ENCODE measurements at regions not wholly inside any gene's neighbourhood (a gene's known extent, or its start where the extent isn't known, plus 50 kb on each side); places are given as distances from the start of the nearest gene placed in this dataset.

DNA sequence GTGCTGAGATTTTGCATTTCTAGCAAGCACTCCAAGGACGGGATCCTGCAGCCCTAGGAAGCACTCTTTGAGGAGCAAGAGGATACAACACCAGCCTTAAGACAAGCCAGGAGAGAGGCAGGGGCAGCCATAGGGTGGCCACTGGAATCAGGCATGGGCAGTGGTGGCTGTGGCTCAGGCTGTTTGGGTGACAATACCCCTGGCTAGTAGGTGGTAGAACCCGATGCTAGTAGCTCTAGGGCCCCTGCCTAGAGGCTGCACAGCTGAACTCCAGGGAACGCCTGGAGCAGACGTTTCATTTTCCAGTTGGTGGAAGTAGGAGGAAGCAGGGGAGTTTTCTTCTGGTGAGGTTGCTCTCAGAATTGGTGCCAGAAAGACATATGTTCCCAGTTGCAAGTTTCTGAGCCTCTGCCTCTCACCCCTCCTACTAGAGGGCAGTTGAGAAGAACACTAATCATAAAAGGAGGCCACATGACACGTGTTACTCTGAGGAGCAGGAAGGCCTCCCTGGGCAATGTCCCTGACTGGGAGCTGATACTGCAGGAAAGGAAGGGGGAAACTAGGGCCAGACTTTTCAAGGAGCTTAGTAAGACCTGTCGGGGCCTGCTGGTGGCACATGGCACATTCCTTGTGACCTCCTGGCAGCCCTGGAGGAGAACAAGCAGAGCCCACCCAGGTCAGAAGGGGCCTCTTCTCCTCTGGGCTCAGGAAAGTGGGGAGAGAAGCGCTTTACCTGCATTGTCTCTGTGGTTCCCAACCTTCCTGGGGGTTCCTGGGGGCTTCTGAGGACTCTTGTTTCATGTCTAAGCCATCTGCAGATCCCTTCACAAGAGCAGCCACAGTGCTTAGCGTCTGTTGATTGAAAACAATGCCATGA is 56.6 kb upstream of the DRD2 start:
- intact Hi-C loops (cut with DNase I), result loop anchor here (2.0 to 5.0 kb wide), 2 partner anchors 225 kb away; no protein-coding TSS in a partner anchor
- no peak overlapping the region for H3K27ac ChIP-seq
- no peaks in the 10 kb centered on the region for H3K27me3 ChIP-seq
- H3K9me3 ChIP-seq (replicated peaks in 1 of 3), result no peaks in the 10 kb centered on the region
- TF ChIP-seq, protein P1, sequence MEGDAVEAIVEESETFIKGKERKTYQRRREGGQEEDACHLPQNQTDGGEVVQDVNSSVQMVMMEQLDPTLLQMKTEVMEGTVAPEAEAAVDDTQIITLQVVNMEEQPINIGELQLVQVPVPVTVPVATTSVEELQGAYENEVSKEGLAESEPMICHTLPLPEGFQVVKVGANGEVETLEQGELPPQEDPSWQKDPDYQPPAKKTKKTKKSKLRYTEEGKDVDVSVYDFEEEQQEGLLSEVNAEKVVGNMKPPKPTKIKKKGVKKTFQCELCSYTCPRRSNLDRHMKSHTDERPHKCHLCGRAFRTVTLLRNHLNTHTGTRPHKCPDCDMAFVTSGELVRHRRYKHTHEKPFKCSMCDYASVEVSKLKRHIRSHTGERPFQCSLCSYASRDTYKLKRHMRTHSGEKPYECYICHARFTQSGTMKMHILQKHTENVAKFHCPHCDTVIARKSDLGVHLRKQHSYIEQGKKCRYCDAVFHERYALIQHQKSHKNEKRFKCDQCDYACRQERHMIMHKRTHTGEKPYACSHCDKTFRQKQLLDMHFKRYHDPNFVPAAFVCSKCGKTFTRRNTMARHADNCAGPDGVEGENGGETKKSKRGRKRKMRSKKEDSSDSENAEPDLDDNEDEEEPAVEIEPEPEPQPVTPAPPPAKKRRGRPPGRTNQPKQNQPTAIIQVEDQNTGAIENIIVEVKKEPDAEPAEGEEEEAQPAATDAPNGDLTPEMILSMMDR (IDR thresholded peaks at IDR 0.05), result no peak
- no peak for TF ChIP-seq POLR2A (IDR thresholded peaks at IDR 0.05)
- no peak overlapping the region for H3K4me3 ChIP-seq
- no peaks in the 10 kb centered on the region for H3K36me3 ChIP-seq (replicated peaks in 1 of 2)
- peak in 1 of 7 donors; percentile 39 for DNase-seq
- 50 to 70% (median 64%) methylated on average over 7 to 8 of the region's 8 CpGs for WGBS, 4 donors
- H3K4me1 ChIP-seq (replicated peaks in 1 of 2), result no peaks in the 10 kb centered on the region

DNA sequence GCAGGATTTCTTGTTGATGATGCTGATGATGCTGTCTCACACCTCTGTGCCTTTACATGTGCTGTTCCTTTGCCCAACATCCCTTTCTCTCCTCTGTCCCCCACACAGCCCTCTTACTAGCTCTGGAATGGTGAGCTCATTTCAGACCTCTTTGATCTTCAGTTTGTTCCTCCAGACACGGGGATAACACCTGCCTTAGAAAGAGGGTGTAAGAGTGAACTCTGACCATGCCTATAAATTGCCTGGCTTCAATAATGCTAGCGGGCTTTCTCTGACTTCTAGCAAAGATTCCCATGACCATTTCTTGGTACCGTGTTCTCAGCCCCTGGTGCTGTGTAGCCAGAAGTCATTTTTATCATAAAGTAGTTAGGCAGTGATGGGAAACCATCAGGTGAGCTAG is 55.9 kb upstream of the DRD2 start:
- DNase-seq, result peak in 1 of 7 donors; percentile 15
- no peak overlapping the region for H3K4me3 ChIP-seq
- TF ChIP-seq, protein P1 (IDR thresholded peaks at IDR 0.05), result no peak
- no peak for TF ChIP-seq POLR2A (IDR thresholded peaks at IDR 0.05)
- no peaks in the 10 kb centered on the region for H3K4me1 ChIP-seq (replicated peaks in 1 of 2)
- 71 to 79% (median 74%) methylated on average over 3 of the region's 3 CpGs for WGBS, 4 donors
- intact Hi-C loops (cut with DNase I), result loop anchor here in 1 of 2 donors (5.0 kb wide), 1 partner anchor 224 kb away; no protein-coding TSS in a partner anchor
- no peaks in the 10 kb centered on the region for H3K27me3 ChIP-seq
- H3K9me3 ChIP-seq (replicated peaks in 1 of 3), result no peaks in the 10 kb centered on the region
- no peaks in the 10 kb centered on the region for H3K36me3 ChIP-seq (replicated peaks in 1 of 2)
- no peak overlapping the region for H3K27ac ChIP-seq

DNA sequence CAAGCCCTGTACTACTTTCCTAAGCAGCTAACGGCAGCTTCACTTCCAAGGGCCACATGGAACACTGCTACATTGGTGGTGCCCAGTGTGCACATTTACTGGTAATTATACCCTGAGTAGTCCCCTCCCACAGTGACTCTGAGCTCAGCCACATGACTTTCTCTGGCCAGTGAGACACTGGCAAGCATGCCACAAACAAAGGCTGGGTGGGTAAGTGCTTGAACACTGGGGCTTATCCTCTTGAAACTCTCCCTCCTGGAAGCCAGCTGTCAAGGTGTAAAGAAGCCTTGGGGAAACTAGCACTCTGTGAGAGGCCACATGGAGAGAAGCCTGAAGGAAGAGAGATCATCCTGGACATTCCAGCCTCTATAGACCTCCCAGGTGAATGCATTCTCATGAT is 54.4 kb upstream of the DRD2 start:
- intact Hi-C loops (cut with DNase I), result loop anchor here in 1 of 2 donors (5.0 kb wide), 1 partner anchor 222 kb away; no protein-coding TSS in a partner anchor
- 68 to 78% (median 70%) methylated on average over 1 of the region's 1 CpG for WGBS, 4 donors

DNA sequence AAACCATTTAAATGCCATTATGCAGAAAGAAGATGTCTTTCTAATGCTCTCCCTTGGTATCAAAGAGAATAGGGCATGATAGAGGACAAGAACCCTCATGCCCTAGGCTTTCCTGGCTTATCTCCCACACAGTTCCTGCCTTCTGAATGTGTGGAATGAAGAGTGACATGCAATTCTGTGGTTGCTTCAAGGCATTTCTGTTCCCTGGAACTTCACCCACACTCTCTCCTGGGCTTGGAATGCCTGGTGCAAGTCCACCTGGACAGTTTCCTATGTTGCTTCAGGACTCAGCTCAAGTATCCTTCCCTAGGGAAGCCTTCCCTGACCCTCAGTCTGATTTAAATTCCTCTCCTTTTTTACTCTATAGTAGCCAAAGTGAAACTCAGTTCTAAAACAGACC is 53.8 kb upstream of the DRD2 start:
- Histone ChIP-seq H3K36me3 (replicated peaks in 1 of 2) (no peaks in the 10 kb centered on the region), H3K27me3 (no peaks in the 10 kb centered on the region), H3K9me3 (replicated peaks in 1 of 3) (no peaks in the 10 kb centered on the region), H3K4me3 (no peak overlapping the region), H3K27ac (no peak overlapping the region), H3K4me1 (replicated peaks in 1 of 2) (no peaks in the 10 kb centered on the region)
- TF ChIP-seq, protein P1 (IDR thresholded peaks at IDR 0.05), result no peak
- TF ChIP-seq POLR2A (IDR thresholded peaks at IDR 0.05), result no peak
- no peak for DNase-seq
- intact Hi-C loops (cut with DNase I), result no loop called here

More for the DNA sequence above, 54.4 kb upstream of the DRD2 start:
- H3K4me1 ChIP-seq (replicated peaks in 1 of 2), result no peaks in the 10 kb centered on the region
- TF ChIP-seq, protein P1 (IDR thresholded peaks at IDR 0.05), result no peak
- TF ChIP-seq POLR2A (IDR thresholded peaks at IDR 0.05), result no peak
- peak in 1 of 7 donors; percentile 15 for DNase-seq
- no peaks in the 10 kb centered on the region for H3K9me3 ChIP-seq (replicated peaks in 1 of 3)
- H3K27ac ChIP-seq, result no peak overlapping the region
- H3K36me3 ChIP-seq (replicated peaks in 1 of 2), result no peaks in the 10 kb centered on the region
- H3K4me3 ChIP-seq, result no peak overlapping the region
- H3K27me3 ChIP-seq, result no peaks in the 10 kb centered on the region
